Fibroblast of the aortic adventitia (primary cell): ENCODE measurements at regions not wholly inside any gene's neighbourhood (a gene's known extent, or its start where the extent isn't known, plus 50 kb on each side); places are given as distances from the start of the nearest gene placed in this dataset.
A peak's percentile ranks its signal among the peaks of the same experiment; 100 is the strongest.

ENCODE experiments used
- DNase-seq: peaks from one replicate; pipeline ENCODE4 v3.0.0-alpha.2; 2010; ENCODE audit warnings: low read depth
- H3K4me3 ChIP-seq: 2 replicates; pipeline ENCODE4 v1.5.1; 2011; ENCODE audit warnings: low read depth, mild to moderate bottlenecking, control low read depth, low read length, moderate library complexity
- TF ChIP-seq, protein P1 (sequence below): IDR thresholded peaks from 2 replicates; pipeline ENCODE4 v1.5.1; 2011; ENCODE audit warnings: mild to moderate bottlenecking, low read length, control low read depth, inconsistent platforms; ENCODE audit not compliant: insufficient read depth

DNA sequence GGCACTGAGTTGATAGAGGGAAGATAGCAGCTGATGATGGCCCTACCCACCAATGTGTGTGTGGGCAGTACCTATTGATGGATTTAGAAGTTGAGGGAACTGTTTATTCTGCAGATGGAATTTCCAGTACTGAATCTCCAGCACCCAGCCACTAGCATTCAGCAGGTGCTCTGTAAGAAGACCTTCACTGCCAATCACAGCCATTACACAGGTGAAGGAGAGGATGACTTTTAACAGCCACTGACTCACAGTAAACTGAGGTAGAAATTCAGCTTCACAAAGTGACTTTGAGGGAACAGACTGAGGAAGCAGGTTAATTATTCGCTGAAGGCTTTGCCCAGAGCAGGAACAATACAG lies 107.8 kb downstream of the GGTLC2 start:
- no peak for DNase-seq
- TF ChIP-seq, protein P1, sequence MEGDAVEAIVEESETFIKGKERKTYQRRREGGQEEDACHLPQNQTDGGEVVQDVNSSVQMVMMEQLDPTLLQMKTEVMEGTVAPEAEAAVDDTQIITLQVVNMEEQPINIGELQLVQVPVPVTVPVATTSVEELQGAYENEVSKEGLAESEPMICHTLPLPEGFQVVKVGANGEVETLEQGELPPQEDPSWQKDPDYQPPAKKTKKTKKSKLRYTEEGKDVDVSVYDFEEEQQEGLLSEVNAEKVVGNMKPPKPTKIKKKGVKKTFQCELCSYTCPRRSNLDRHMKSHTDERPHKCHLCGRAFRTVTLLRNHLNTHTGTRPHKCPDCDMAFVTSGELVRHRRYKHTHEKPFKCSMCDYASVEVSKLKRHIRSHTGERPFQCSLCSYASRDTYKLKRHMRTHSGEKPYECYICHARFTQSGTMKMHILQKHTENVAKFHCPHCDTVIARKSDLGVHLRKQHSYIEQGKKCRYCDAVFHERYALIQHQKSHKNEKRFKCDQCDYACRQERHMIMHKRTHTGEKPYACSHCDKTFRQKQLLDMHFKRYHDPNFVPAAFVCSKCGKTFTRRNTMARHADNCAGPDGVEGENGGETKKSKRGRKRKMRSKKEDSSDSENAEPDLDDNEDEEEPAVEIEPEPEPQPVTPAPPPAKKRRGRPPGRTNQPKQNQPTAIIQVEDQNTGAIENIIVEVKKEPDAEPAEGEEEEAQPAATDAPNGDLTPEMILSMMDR = no peak
- H3K4me3 ChIP-seq = no peak overlapping the region

DNA sequence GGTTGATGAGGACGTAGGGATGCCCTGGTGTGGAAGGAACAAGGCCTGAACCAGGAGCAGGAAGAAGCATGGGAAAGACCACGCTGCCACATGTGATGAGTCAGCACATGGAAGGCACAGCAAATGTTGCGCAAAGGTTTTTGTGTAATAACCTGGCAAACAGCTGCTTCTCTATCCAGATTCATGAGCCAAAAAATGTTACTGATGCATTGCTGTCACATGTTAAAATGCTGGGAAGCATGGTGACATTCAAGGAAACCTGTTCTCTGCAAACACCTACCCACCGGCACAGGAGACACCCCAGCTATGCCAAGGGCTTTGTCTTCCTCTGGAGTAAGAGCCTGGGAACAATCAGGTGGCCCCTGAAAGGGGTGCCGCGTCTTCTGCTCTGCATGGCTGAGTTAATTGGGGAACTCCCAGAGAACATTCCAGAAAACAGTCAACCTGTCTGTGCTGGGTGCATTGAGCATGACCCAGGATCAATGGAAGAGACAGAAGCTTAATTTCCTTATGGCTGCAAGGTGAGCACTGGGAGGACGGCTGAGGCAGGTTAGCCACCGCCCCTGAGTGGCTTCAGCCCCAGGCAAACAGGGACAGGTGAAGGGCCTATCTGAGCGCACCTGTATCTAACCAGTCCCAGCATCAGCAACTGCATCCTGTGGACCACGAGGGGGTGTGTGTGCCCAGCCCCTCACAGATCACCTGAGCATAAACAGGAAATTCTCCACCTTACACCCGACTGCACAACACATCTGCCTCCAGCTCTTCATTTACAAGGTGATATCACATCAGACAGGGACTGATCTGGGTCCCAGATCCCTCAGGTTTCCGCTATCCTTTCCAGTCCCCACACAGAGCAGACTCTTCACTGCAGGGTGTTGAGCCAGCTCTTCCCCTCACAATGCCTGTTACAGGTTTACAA lies 108.4 kb downstream of the GGTLC2 start:
- no peak overlapping the region for H3K4me3 ChIP-seq
- TF ChIP-seq, protein P1 = no peak
- DNase-seq = peak; percentile 81

DNA sequence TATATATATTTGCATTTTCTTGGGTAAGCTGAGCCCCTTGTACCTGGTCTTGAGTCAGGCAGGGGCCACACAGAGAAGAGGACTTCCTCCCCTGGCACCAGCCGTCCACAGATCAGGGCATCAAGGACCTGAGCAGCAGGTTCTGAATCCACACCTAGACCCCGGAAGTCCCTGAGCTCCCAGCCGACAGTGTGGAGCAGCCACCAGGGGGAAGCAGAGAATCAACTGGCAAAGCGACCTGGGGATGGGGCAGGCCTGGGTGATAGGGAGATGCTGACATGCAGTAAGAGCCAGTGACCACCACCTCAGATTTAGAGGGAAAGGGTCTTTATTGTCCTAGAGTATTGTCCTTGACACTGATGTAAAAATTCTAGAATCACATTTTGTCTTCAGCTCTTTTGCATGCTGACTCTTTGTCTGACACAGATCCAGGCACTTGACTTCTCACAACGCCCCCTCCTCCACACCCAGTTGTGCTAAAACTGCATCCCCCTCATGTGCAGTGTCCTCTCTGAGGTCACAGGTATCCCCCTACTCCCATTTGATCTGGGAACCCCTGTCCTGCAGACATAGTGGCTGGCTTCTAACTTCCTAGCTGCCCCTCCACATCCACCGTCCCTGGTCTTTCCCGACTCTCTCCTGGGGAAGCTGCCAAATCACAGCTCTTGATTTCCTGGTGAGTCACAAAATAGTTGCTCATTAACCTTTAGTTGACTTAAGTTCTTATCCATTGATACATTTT lies 109.3 kb downstream of the GGTLC2 start:
- DNase-seq = peak; percentile 38
- TF ChIP-seq, protein P1 = peak; percentile 76

DNA sequence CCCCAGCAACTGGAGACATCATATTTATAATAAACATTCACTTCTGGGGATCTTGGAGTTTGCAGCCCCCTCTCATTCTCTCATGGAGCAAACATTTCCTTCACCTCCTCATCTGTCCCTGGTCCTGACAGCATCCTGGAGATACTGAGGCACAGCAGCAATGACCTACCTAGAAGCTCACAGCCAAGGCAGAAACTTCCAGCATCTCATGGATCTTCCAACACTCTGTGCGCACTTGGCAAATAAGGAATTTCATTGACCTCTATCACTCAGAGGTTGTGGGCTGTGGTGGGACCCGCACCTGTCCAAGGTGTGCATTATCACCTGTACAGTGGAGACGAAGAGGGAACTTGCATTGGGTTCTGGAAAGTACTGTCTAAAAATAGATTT lies 109.8 kb downstream of the GGTLC2 start:
- TF ChIP-seq, protein P1 = no peak
- no peak overlapping the region for H3K4me3 ChIP-seq

More for the DNA sequence above, 109.3 kb downstream of the GGTLC2 start:
- H3K4me3 ChIP-seq = no peak overlapping the region

DNA sequence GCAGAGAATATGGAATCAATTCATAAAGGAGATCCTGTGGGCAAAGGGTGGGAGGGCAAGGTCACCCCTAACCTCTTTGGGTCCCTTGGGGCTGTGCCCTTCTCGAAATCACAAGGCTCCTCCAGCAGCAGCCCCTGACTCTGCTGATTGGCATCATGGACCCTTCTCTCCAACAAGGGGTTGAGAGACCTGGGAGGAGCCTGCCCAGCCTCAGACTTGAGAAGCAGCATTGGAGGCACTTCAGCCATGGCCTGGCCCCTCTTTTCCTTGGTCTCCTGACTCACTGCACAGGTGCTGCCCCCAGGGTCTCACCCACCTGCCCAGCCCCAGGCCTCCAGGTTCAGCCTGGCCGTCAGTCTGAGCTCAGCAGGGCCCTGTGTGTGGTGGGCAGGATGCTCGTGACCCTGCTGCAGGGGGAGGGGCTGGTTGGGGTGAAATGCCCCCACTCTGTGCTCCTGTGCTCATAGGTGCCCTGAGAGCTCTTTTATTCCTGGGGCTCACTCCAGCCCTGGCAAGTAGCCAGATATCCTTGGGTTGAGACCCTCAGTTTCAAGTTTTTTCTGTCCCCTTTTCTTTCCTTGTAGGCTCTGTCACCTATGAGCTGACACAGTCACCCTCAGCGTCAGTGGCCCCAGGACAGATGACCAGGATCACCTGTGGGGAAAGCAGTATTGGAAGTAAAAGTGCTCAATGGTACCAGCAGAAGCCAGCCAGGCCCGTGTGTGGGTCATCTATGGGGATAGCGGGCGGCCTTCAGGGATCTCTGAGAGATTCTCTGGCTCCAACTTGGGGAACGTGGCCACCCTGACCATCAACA lies 110.8 kb downstream of the GGTLC2 start:
- no peak for DNase-seq
- no peak overlapping the region for H3K4me3 ChIP-seq
- TF ChIP-seq, protein P1 = no peak

More for the DNA sequence above, 109.8 kb downstream of the GGTLC2 start:
- no peak for DNase-seq

DNA sequence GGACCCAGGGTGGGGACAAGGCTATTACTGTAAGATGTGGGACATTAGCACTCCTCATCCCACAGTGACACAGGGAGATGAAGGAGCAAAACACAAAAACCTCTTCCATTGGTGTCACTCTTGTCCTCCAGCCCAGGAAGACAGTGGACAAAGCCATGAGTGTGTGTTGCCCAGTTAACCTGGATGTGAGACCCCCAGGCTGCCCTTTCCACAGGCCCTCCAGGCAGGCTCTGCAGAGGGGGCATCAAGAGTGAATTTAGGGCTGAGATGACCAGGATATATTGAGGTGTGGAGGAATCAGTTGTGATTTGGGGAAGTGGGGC lies 111.3 kb downstream of the GGTLC2 start:
- TF ChIP-seq, protein P1 = no peak
- no peak overlapping the region for H3K4me3 ChIP-seq
- no peak for DNase-seq
